DND-41 (cell line): ENCODE measurements at regions not wholly inside any gene's neighbourhood (a gene's known extent, or its start where the extent isn't known, plus 50 kb on each side); places are given as distances from the start of the nearest gene placed in this dataset.
"Not testable (repeated sequence)": the region's sequence is repeated elsewhere in the genome, so short reads cannot be mapped to it uniquely, and the experiment has no call there.

Source experiments
- CTCF ChIP-seq: IDR thresholded peaks from 2 replicates; pipeline ENCODE4 v1.5.1; 2012; ENCODE audit warnings: borderline replicate concordance, low read length, moderate library complexity, mild to moderate bottlenecking; ENCODE audit not compliant: poor library complexity, severe bottlenecking; ENCODE audit errors: extremely low read depth
- EZH2 ChIP-seq: IDR thresholded peaks from 3 replicates; pipeline ENCODE4 v1.6.1; 2012; ENCODE audit warnings: borderline replicate concordance, low read depth, mild to moderate bottlenecking, moderate library complexity, low read length, inconsistent platforms; ENCODE audit not compliant: severe bottlenecking

DNA sequence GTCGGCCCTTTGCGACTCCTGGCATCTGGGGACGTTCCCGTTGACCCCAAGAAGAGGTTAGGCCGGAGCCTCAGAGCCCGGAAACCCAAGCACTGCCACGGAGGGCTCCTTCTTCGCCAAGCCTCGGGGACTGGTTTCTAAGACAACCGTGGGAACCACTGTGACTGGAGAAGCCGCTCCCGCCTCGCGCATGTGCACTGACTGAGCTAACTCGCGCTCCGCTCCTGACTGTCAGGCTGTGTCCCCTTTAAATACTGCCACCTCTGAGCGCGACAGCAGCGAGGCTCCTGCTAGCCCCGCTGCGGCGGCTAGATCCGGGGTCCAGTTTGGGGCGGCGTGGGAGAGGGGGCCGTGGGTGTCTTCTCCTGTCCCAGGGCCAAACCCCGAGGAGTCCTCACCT lies 104.2 kb upstream of the FOXD4L5 start:
- not testable (repeated sequence) for TF ChIP-seq CTCF, EZH2
